ENCODE measurements at regions not wholly inside any gene's neighbourhood (a gene's known extent, or its start where the extent isn't known, plus 50 kb on each side); places are given as distances from the start of the nearest gene placed in this dataset.

DNA sequence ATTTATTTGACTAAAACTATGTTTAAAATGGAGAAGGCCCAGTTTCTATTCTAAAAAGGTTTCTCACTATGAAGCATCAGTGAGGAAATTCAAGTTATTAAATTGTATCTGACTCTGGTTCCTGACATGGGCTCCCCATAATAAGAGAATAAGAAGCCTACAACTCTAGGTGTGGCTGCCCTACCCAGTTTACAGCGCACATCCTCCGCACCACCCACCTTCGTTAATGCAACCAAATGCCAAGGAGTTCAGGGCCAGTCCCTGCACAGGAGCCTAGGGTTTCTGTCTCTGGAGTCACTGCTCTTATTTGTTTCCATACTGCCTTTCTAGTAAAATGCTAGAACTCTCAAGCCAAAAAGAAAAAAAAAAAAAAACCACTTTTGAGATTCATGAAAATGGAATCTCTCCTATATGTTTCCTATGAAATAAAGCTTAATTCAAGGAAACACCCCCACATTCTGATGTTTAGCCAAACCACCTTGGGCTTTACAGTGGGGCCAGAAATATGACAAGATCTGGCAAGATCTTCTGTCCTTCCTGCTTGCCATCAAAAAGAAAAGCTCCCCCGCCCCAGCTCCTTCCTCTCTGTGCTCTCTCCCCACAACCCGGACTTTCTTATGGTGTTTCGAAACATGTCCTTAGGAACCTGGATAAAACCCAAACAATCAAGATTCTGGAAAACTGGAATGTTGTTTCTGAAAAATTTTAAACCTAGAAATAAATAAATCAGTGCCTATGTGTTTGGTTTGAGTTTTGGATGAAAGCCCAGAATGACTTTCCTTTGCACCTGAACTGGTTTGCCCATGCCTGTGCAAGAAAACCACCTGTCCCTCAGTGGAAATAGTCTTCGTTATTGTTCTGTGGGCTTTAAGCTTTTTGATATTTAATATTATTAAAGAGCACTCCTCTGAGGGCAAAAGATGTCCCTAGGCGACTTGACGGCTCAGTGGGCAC is 136.7 kb downstream of the SP3 start:
- TF ChIP-seq, protein P1, sequence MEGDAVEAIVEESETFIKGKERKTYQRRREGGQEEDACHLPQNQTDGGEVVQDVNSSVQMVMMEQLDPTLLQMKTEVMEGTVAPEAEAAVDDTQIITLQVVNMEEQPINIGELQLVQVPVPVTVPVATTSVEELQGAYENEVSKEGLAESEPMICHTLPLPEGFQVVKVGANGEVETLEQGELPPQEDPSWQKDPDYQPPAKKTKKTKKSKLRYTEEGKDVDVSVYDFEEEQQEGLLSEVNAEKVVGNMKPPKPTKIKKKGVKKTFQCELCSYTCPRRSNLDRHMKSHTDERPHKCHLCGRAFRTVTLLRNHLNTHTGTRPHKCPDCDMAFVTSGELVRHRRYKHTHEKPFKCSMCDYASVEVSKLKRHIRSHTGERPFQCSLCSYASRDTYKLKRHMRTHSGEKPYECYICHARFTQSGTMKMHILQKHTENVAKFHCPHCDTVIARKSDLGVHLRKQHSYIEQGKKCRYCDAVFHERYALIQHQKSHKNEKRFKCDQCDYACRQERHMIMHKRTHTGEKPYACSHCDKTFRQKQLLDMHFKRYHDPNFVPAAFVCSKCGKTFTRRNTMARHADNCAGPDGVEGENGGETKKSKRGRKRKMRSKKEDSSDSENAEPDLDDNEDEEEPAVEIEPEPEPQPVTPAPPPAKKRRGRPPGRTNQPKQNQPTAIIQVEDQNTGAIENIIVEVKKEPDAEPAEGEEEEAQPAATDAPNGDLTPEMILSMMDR (IDR thresholded peaks at IDR 0.05 in 4 of 5, conservative IDR thresholded peaks at IDR 0.05 in 1 of 5), result no peak
- TF ChIP-seq POLR2A (IDR thresholded peaks at IDR 0.05), result no peak
